GM12891 (cell line): ENCODE measurements at regions not wholly inside any gene's neighbourhood (a gene's known extent, or its start where the extent isn't known, plus 50 kb on each side); places are given as distances from the start of the nearest gene placed in this dataset.

Source experiments
- POLR2A ChIP-seq: IDR thresholded peaks from 2 replicates; pipeline ENCODE4 v1.6.1; 2011; ENCODE audit warnings: low read depth, low read length, control low read depth
- POLR2AphosphoS5 ChIP-seq: IDR thresholded peaks from 2 replicates; pipeline ENCODE4 v1.6.1; 2011; ENCODE audit warnings: low read depth, low read length, control low read depth
- POU2F2 ChIP-seq: IDR thresholded peaks from 2 replicates; pipeline ENCODE4 v1.6.1; 2011; ENCODE audit warnings: low read depth, mild to moderate bottlenecking, control low read depth, low read length, moderate library complexity
- SPI1 ChIP-seq: IDR thresholded peaks from 2 replicates; pipeline ENCODE4 v1.6.1; 2011; ENCODE audit warnings: low read depth, low read length, control low read depth
- TAF1 ChIP-seq: IDR thresholded peaks from 2 replicates; pipeline ENCODE4 v1.6.1; 2011; ENCODE audit warnings: low read depth, low read length, control low read depth

GRCh38 chr9:106052735-106053134, 358.4 kb downstream of the TMEM38B start:
- TF ChIP-seq POLR2AphosphoS5 (no peak), POLR2A (no peak), POU2F2 (no peak), TAF1 (no peak), SPI1 (no peak)
